ENCODE measurements at regions not wholly inside any gene's neighbourhood (a gene's known extent, or its start where the extent isn't known, plus 50 kb on each side); places are given as distances from the start of the nearest gene placed in this dataset.

- TF ChIP-seq POU6F1 (CRISPR knock-in tag; IDR thresholded peaks at IDR 0.05; ENCODE audit: borderline replicate concordance, low read depth) (no peak), CREB5 (CRISPR knock-in tag; IDR thresholded peaks at IDR 0.05; ENCODE audit: low read depth) (no peak), TCF4 (CRISPR knock-in tag; IDR thresholded peaks at IDR 0.05; ENCODE audit: borderline replicate concordance) (no peak), TOX (CRISPR knock-in tag; IDR thresholded peaks at IDR 0.05; ENCODE audit: borderline replicate concordance) (no peak)
Measured at GRCh38 chr12:78395961-78396360, 468.6 kb upstream of the SYT1 start (continued).

GRCh38 chr12:78396538-78396937 lies 468.0 kb upstream of the SYT1 start:
- ATAC-seq, result no peak
- TF ChIP-seq PPARA (CRISPR knock-in tag; IDR thresholded peaks at IDR 0.05; ENCODE audit: borderline replicate concordance), result no peak
- TF ChIP-seq ZFP3 (CRISPR knock-in tag; IDR thresholded peaks at IDR 0.05), result no peak
- no peak for TF ChIP-seq OSR1 (CRISPR knock-in tag; IDR thresholded peaks at IDR 0.05)
- TF ChIP-seq CSRNP3 (CRISPR knock-in tag; IDR thresholded peaks at IDR 0.05), result no peak
- TF ChIP-seq CSDC2 (CRISPR knock-in tag; IDR thresholded peaks at IDR 0.05), result no peak

- peak; percentile 37 for ATAC-seq
- TF ChIP-seq ZFP3 (CRISPR knock-in tag; IDR thresholded peaks at IDR 0.05) (no peak), CSRNP3 (CRISPR knock-in tag; IDR thresholded peaks at IDR 0.05) (peak; percentile 91; the same call in 1 of the 2 replicates), GLIS3 (CRISPR knock-in tag; IDR thresholded peaks at IDR 0.05) (0 out of 2 replicates have a peak, but pooled peaks have one; percentile 36), TCF4 (CRISPR knock-in tag; IDR thresholded peaks at IDR 0.05; ENCODE audit: borderline replicate concordance) (peak; percentile 48), ESRRG (CRISPR knock-in tag; IDR thresholded peaks at IDR 0.05) (peak; percentile 64; the same call in 1 of the 2 replicates), PPARA (CRISPR knock-in tag; IDR thresholded peaks at IDR 0.05; ENCODE audit: borderline replicate concordance) (no peak), ZNF8 (CRISPR knock-in tag; IDR thresholded peaks at IDR 0.05) (no peak; the same call in 1 of the 2 replicates), RARB (CRISPR knock-in tag; IDR thresholded peaks at IDR 0.05) (peak; percentile 96), ZNF565 (CRISPR knock-in tag; conservative IDR thresholded peaks at IDR 0.05; ENCODE audit: low read depth) (no peak), ZFP30 (CRISPR knock-in tag; IDR thresholded peaks at IDR 0.05) (no peak), POU6F1 (CRISPR knock-in tag; IDR thresholded peaks at IDR 0.05; ENCODE audit: borderline replicate concordance, low read depth) (peak; percentile 98; the same call in 1 of the 2 replicates), TSHZ2 (CRISPR knock-in tag; IDR thresholded peaks at IDR 0.05) (no peak), ZC3H10 (CRISPR knock-in tag; IDR thresholded peaks at IDR 0.05) (peak; percentile 100), CSDC2 (CRISPR knock-in tag; IDR thresholded peaks at IDR 0.05) (no peak), SNAI2 (CRISPR knock-in tag; IDR thresholded peaks at IDR 0.05) (peak; percentile 63; the same call in 1 of the 2 replicates), BACH2 (CRISPR knock-in tag; IDR thresholded peaks at IDR 0.05; ENCODE audit: borderline replicate concordance) (no peak), CREB5 (CRISPR knock-in tag; IDR thresholded peaks at IDR 0.05; ENCODE audit: low read depth) (peak; percentile 94), ISL1 (CRISPR knock-in tag; IDR thresholded peaks at IDR 0.05) (peak; percentile 99), PATZ1 (CRISPR knock-in tag; IDR thresholded peaks at IDR 0.05; ENCODE audit: borderline replicate concordance) (peak; percentile 95), ZNF70 (CRISPR knock-in tag; IDR thresholded peaks at IDR 0.05) (no peak), ARNTL (CRISPR knock-in tag; IDR thresholded peaks at IDR 0.05; ENCODE audit: borderline replicate concordance, low read depth) (no peak), OSR1 (CRISPR knock-in tag; IDR thresholded peaks at IDR 0.05) (no peak), TOX (CRISPR knock-in tag; IDR thresholded peaks at IDR 0.05; ENCODE audit: borderline replicate concordance) (peak; percentile 100)
Measured at GRCh38 chr12:78398750-78399149, 465.8 kb upstream of the SYT1 start.

Data from SK-N-SH treated with all-trans-retinoic acid at 6 μM for 48 hours (cell line).